Pons (tissue), 1 donor: ENCODE measurements at regions not wholly inside any gene's neighbourhood (a gene's known extent, or its start where the extent isn't known, plus 50 kb on each side); places are given as distances from the start of the nearest gene placed in this dataset.

Experiments
- DNase-seq: peaks from one replicate; pipeline ENCODE4 v3.0.0-alpha.2; 2016; ENCODE audit warnings: low spot score

- no peak for DNase-seq
Observed at GRCh38 chr2:128368437-128369107, 49.9 kb upstream of the HS6ST1 start.

GRCh38 chr2:128369108-128369555 lies 50.5 kb upstream of the HS6ST1 start:
- DNase-seq: no peak

GRCh38 chr2:128369602-128370467 lies 51.2 kb upstream of the HS6ST1 start:
- DNase-seq: no peak

- DNase-seq: no peak
Observed at GRCh38 chr2:128370468-128371247, 52.0 kb upstream of the HS6ST1 start.

- DNase-seq: no peak
Observed at GRCh38 chr2:128371248-128371630, 52.6 kb upstream of the HS6ST1 start.

GRCh38 chr2:128371648-128372345 lies 53.1 kb upstream of the HS6ST1 start:
- DNase-seq: no peak

GRCh38 chr2:128372621-128373341 lies 54.1 kb upstream of the HS6ST1 start:
- DNase-seq: no peak

GRCh38 chr2:128373451-128374000 lies 54.9 kb upstream of the HS6ST1 start:
- DNase-seq: no peak

- no peak for DNase-seq
Observed at GRCh38 chr2:128374001-128374710, 55.5 kb upstream of the HS6ST1 start.

- no peak for DNase-seq
Observed at GRCh38 chr2:128374711-128375413, 56.2 kb upstream of the HS6ST1 start.

GRCh38 chr2:128375454-128375853 lies 56.8 kb upstream of the HS6ST1 start:
- DNase-seq: no peak

GRCh38 chr2:128376241-128377041 lies 57.8 kb upstream of the HS6ST1 start:
- DNase-seq: no peak

- no peak for DNase-seq
Observed at GRCh38 chr2:128377071-128377910, 58.6 kb upstream of the HS6ST1 start.

GRCh38 chr2:128378231-128379020 lies 59.8 kb upstream of the HS6ST1 start:
- no peak for DNase-seq

- DNase-seq: no peak
Observed at GRCh38 chr2:128379021-128380015, 60.6 kb upstream of the HS6ST1 start.
